ENCODE measurements at regions not wholly inside any gene's neighbourhood (a gene's known extent, or its start where the extent isn't known, plus 50 kb on each side); places are given as distances from the start of the nearest gene placed in this dataset.

GRCh38 chr18:35776473-35776872 lies 194.9 kb downstream of the GALNT1 start:
- TF ChIP-seq, protein P1, sequence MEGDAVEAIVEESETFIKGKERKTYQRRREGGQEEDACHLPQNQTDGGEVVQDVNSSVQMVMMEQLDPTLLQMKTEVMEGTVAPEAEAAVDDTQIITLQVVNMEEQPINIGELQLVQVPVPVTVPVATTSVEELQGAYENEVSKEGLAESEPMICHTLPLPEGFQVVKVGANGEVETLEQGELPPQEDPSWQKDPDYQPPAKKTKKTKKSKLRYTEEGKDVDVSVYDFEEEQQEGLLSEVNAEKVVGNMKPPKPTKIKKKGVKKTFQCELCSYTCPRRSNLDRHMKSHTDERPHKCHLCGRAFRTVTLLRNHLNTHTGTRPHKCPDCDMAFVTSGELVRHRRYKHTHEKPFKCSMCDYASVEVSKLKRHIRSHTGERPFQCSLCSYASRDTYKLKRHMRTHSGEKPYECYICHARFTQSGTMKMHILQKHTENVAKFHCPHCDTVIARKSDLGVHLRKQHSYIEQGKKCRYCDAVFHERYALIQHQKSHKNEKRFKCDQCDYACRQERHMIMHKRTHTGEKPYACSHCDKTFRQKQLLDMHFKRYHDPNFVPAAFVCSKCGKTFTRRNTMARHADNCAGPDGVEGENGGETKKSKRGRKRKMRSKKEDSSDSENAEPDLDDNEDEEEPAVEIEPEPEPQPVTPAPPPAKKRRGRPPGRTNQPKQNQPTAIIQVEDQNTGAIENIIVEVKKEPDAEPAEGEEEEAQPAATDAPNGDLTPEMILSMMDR (IDR thresholded peaks at IDR 0.05; ENCODE audit: borderline replicate concordance, extremely low read depth, low read length, poor library complexity, severe bottlenecking) = no peak
- TF ChIP-seq EZH2 (IDR thresholded peaks at IDR 0.05; ENCODE audit: borderline replicate concordance, low read depth, low read length, severe bottlenecking) = no peak
